Psoas muscle (tissue), 7 donors: ENCODE measurements at regions not wholly inside any gene's neighbourhood (a gene's known extent, or its start where the extent isn't known, plus 50 kb on each side); places are given as distances from the start of the nearest gene placed in this dataset.
A peak's percentile ranks its signal among the peaks of the same experiment; 100 is the strongest.

ENCODE experiments used
- ATAC-seq, 4 donors: fragments of 200-7000 bp; cut with Tn5 transposase; one replicate each; pipeline ENCODE4 v1.9.1; 2020; ENCODE audit warnings: moderate library complexity in 3 of 4, mild to moderate bottlenecking in 2 of 4
- DNase-seq, 2 donors: peaks; one replicate each; pipeline ENCODE4 v3.0.0-alpha.2; 2020
- H3K27ac ChIP-seq: fragments of 200-600 bp; one replicate; pipeline ENCODE4 v1.8.0; 2022
- H3K27me3 ChIP-seq, 3 donors: fragments of 200-600 bp in 1 of 3; one replicate each; pipeline versions ENCODE4 v1.6.1 to v1.8.0; 2013 to 2022; ENCODE audit warnings: low read length in 2 of 3, mild to moderate bottlenecking in 2 of 3, moderate library complexity in 1 of 3; ENCODE audit not compliant: insufficient read depth in 3 of 3
- H3K36me3 ChIP-seq, 2 donors: fragments of 200-600 bp in 1 of 2; one replicate each; pipeline versions ENCODE4 v1.6.1 to v1.8.0; 2013 to 2022; ENCODE audit warnings: low read depth in 1 of 2, mild to moderate bottlenecking in 1 of 2, moderate library complexity in 1 of 2; ENCODE audit not compliant: insufficient read depth in 1 of 2
- H3K4me1 ChIP-seq: fragments of 200-600 bp; one replicate; pipeline ENCODE4 v1.8.0; 2022
- H3K4me3 ChIP-seq: fragments of 200-600 bp; one replicate; pipeline ENCODE4 v1.8.0; 2022; ENCODE audit warnings: mild to moderate bottlenecking
- H3K9me3 ChIP-seq: fragments of 200-600 bp; one replicate; pipeline ENCODE4 v1.8.0; 2022
- WGBS, 3 donors: extraction: QIAGEN DNeasy Blood & Tissue Kit; methylation state at CpG; one replicate each; pipeline versions ENCODE4 v1.1.6 to v1.1.7; 2013; 5-methylcytosine and 5-hydroxymethylcytosine counted together
- intact Hi-C, 2 donors: fragments of 100-400 bp; cut with DNase I; formaldehyde crosslinking; loops; one replicate each; pipeline versions ENCODE4 v1.11.0 to v1.14.2; 2022
- TF ChIP-seq, protein P1 (sequence below): fragments of 200-600 bp; IDR thresholded peaks from one replicate; pipeline ENCODE4 v1.8.0; 2022; ENCODE audit warnings: antibody characterized with exemption
- donor health status: healthy with polysubstance abuse.
- donor health status: DM: no; HTN: no; CAD: no; lungs with moderate emphysema.
- donor health status: Bipolar disorder and iron deficiency.
- donor health status: healthy.
- donor health status: DM: yes; HTN: yes; CAD: no.
- donor health status: DM: no; HTN: no; CAD: no.
- donor health status: DM: yes; HTN: yes; CAD: no.

DNA sequence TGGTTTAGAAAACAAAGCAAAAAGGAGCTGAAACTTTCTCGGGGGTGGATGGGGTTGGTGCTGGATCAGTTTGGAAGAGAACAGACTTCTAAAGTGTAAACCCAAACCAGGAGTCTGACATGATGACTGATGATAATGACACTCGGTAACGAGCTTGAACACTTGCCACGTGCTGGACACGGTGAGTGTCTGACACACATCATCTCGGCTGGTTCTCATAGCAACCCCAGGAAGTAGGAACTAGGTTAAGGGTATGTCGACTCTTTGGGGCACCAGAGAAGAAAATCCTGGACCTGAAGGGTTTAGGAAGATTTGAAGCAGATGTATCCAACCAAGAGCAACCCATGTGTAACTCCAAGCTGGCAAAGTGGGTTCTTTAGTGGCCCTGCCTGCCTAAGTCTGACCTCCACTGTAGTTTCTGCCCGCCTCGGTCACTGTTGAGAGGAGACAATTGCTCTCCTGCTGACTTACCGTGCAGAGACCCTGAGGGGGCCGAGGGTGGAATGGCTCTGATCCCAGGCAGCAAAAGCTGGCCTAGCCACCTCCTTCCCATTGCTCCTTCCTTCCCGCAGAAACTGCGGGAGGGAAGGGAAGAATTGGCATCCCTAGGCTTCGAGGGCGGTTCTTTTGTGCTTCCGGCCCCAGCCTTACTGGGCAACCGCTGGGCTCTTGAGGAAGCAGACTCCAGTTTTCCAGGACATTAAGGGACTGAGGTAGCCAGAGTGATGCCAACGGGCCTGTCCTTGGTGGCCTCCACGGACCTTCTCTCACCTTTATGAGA lies 156.0 kb downstream of the TOMM20 start:
- intact Hi-C loops, result loop anchor here (5.0 to 10.0 kb wide), 4 partner anchors 85 to 478 kb away; no protein-coding TSS in a partner anchor
- no peak overlapping the region for H3K4me3 ChIP-seq
- peaks cover 56% of the 10 kb centered on the region for H3K4me1 ChIP-seq
- H3K27me3 ChIP-seq, result no peaks in the 10 kb centered on the region
- peak in 1 of 4 donors; percentile 32 for ATAC-seq
- H3K36me3 ChIP-seq, result no peaks in the 10 kb centered on the region
- 76 to 84% (median 79%) methylated on average over 18 to 19 of the region's 19 CpGs for WGBS, 3 donors
- H3K9me3 ChIP-seq, result no peaks in the 10 kb centered on the region
- TF ChIP-seq, protein P1, sequence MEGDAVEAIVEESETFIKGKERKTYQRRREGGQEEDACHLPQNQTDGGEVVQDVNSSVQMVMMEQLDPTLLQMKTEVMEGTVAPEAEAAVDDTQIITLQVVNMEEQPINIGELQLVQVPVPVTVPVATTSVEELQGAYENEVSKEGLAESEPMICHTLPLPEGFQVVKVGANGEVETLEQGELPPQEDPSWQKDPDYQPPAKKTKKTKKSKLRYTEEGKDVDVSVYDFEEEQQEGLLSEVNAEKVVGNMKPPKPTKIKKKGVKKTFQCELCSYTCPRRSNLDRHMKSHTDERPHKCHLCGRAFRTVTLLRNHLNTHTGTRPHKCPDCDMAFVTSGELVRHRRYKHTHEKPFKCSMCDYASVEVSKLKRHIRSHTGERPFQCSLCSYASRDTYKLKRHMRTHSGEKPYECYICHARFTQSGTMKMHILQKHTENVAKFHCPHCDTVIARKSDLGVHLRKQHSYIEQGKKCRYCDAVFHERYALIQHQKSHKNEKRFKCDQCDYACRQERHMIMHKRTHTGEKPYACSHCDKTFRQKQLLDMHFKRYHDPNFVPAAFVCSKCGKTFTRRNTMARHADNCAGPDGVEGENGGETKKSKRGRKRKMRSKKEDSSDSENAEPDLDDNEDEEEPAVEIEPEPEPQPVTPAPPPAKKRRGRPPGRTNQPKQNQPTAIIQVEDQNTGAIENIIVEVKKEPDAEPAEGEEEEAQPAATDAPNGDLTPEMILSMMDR, result no peak
- peak overlapping the region; percentile 67 for H3K27ac ChIP-seq
- DNase-seq, result no peak

DNA sequence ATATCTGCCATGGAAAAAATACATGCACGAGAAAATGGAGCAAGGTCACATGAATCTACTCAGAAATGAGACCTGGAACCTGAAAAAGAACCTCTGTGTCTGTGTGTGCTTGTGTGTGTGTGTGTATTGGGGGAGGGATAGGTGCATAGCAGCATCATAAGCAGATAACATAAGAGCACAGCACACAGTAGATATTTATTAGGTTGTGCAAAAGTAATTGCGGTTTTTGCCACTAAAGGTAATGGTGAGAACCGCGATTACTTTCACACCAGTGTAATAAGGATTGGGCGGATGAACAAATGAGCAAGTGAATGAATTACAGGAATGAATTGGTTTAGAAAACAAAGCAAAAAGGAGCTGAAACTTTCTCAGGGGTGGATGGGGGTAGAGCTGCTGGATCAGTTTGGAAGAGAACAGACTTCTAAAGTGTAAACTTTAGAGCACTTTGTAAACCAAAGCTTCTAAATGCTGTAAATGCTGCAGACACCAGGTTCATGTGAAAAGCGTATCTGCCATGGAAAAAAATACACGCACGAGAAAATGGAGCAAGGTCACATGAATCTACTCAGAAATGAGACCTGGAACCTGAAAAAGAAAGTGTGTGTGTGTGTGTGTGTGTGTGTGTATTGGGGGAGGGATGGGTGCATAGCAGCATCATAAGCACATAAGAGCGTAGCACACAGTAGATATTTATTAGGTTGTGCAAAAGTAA lies 156.9 kb downstream of the TOMM20 start:
- H3K27me3 ChIP-seq, result no peaks in the 10 kb centered on the region
- intact Hi-C loops, result loop anchor here (2.0 to 10.0 kb wide), 5 partner anchors 84 to 477 kb away; no protein-coding TSS in a partner anchor
- WGBS, 3 donors, result 78 to 84% (median 84%) methylated on average over 9 of the region's 9 CpGs
- H3K4me3 ChIP-seq, result no peak overlapping the region
- TF ChIP-seq, protein P1, result no peak
- DNase-seq, result no peak
- no peaks in the 10 kb centered on the region for H3K9me3 ChIP-seq
- peaks cover 55% of the 10 kb centered on the region for H3K4me1 ChIP-seq
- H3K36me3 ChIP-seq, result no peaks in the 10 kb centered on the region
- ATAC-seq, result no peak
- peak overlapping the region; percentile 94 for H3K27ac ChIP-seq

DNA sequence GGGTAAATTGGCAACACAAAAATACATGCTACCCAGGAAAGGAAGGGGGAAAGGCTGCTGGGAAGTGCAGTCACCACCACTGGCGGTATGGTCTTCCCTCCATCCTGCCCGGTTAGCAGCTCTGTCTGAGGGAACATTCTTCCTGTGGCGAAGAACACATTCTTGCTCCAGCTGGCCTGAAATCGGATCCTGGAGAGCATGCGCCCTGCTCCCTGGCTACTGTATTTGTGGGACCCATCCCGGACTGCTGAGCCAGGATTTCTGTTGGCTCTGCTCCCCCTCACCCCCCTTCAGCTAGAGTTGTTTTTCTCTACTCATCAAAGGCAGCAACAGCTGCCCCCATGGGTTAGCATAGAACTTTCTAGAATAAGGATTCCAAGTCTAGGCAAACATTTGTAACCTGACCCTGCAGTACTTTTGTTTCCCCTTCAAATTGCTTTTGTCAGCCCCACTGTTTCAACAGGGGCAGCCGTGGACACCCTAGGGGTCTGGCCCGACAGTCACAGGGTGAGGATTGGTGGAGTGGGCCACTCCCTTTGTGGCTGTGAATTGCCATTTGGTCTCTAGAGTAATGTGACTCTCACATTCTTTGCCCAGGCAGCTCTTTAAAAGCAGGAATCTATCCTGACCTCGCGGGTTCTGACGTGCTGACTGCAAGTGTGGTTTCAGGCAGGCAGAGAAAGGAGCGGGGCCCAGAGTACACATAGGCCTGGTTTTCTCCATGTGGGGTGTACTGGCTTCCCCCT lies 157.7 kb downstream of the TOMM20 start:
- no peaks in the 10 kb centered on the region for H3K27me3 ChIP-seq
- peak; percentile 86 to 93 for DNase-seq
- intact Hi-C loops, result loop anchor here (2.0 to 10.0 kb wide), 5 partner anchors 84 to 476 kb away; no protein-coding TSS in a partner anchor
- peak overlapping the region; percentile 94 for H3K27ac ChIP-seq
- peak overlapping the region; percentile 59 for H3K4me3 ChIP-seq
- H3K4me1 ChIP-seq, result peaks cover 55% of the 10 kb centered on the region
- TF ChIP-seq, protein P1, result no peak
- ATAC-seq, result peak; percentile 83 to 92 (median 86)
- H3K36me3 ChIP-seq, result no peaks in the 10 kb centered on the region
- 13 to 14% (median 13%) methylated on average over 12 of the region's 12 CpGs for WGBS, 3 donors
- H3K9me3 ChIP-seq, result no peaks in the 10 kb centered on the region

DNA sequence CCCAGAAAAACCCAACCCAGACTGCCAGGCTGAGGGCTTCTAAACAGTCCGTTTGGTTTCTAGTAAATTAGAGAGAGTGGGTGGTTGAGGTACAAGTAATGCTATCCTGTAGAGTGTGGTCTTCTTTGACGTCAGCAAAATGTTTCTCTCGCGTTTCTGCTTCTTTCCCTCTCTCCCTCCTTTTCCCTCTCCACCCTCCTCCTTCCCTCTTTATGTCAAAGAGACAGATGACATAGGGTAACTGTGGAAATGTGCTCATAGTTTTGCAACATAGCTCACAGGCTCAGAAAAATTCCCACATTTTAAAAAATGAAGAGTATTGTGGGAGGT lies 158.3 kb downstream of the TOMM20 start:
- Histone ChIP-seq H3K4me1 (peaks cover 57% of the 10 kb centered on the region), H3K36me3 (no peaks in the 10 kb centered on the region), H3K27me3 (no peaks in the 10 kb centered on the region), H3K4me3 (peak overlapping the region; percentile 59), H3K27ac (peak overlapping the region; percentile 94), H3K9me3 (no peaks in the 10 kb centered on the region)
- TF ChIP-seq, protein P1, result no peak
- DNase-seq, result no peak
- WGBS, 3 donors, result 7 to 20% (median 8%) methylated on average over 4 of the region's 4 CpGs
- peak; percentile 21 to 52 (median 26) for ATAC-seq
- intact Hi-C loops, result loop anchor here (2.0 to 10.0 kb wide), 5 partner anchors 83 to 476 kb away; no protein-coding TSS in a partner anchor
